Coronary artery (tissue), 2 donors: ENCODE measurements at regions not wholly inside any gene's neighbourhood (a gene's known extent, or its start where the extent isn't known, plus 50 kb on each side); places are given as distances from the start of the nearest gene placed in this dataset.

ENCODE experiments used
- DNase-seq: peaks from one replicate; pipeline ENCODE4 v3.0.0-alpha.2; 2017; ENCODE audit warnings: low spot score
- H3K27ac ChIP-seq, 2 donors: fragments of 200-600 bp; sonication (generic); one replicate each; pipeline ENCODE4 v1.5.1; 2016 to 2019
- H3K4me3 ChIP-seq: fragments of 200-600 bp; sonication (generic); 2 replicates; pipeline ENCODE4 v1.5.1; 2016; ENCODE audit warnings: mild to moderate bottlenecking, moderate library complexity
- CTCF ChIP-seq: fragments of 200-600 bp; sonication (generic); IDR thresholded peaks from one replicate; pipeline ENCODE4 v1.5.1; 2019; ENCODE audit warnings: antibody characterized with exemption

DNA sequence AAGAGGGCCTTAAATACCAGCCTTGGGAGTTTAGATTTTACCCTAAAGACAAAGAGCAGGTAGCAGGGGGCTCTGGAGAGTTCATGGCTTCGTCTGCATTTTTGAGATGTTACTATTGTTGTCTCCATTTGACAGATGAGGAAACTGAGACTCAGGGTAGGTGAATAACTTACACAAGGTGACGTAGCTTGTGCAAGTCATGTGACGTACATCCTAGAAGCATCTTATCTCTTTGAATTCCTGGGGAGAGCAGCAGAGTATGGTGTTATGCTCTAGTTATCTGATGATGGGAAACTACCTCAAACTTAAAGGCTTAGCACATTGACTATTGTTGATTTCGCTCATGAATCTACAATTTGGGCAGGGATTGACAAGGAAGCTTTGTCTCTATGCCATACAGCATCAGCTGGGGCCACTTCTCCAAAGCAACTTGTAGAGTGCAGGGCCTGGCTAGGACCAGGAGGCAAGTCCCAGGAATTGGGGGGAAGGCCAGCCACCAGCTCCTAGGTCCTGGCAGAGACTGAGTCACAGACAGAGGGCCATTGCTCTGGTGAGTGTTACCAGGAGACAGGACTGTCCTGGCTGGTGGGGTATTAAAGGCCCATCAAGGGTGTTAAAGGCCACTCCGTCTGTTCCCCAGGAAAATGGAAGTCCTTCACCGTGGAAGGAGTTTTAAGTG, 52.1 kb upstream of the TSKU start:
- no peak overlapping the region for H3K4me3 ChIP-seq
- no peak overlapping the region for H3K27ac ChIP-seq
- no peak for DNase-seq
- no peak for TF ChIP-seq CTCF

DNA sequence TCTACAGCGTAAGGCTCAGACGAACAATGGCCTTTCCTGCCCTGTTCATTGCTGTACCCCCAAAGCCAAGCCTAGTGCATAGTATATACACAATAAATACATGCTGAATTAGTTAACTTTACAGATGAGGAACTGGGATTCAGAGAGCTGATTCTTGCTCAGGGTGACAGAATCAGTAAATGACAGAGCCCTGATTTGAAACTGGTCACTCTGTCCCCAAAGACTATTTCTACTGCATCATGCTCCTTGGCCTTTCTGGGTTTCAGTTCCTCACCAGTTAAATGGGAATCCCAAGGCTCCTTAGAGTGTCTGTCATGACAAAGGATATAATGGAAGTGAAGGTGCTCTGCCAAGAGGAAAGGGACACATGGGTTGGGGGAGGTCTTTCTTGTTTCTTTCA, 50.5 kb upstream of the TSKU start:
- no peak for DNase-seq
- Histone ChIP-seq H3K4me3 (no peak overlapping the region), H3K27ac (no peak overlapping the region)
- TF ChIP-seq CTCF, result no peak
